Suppressor macrophage (primary cell): ENCODE measurements at regions not wholly inside any gene's neighbourhood (a gene's known extent, or its start where the extent isn't known, plus 50 kb on each side); places are given as distances from the start of the nearest gene placed in this dataset.
"Not testable (repeated sequence)": the region's sequence is repeated elsewhere in the genome, so short reads cannot be mapped to it uniquely, and the experiment has no call there.

Experiments used
- DNase-seq, 4 experiments: peaks; one replicate each; pipeline ENCODE4 v3.0.0-alpha.2; 2020 to 2022

- DNase-seq: no peak
Observed at GRCh38 chr15:96947296-96948229, 617.1 kb downstream of the NR2F2 start.

- DNase-seq: no peak
Observed at GRCh38 chr15:96948981-96949380, 618.5 kb downstream of the NR2F2 start.

DNA sequence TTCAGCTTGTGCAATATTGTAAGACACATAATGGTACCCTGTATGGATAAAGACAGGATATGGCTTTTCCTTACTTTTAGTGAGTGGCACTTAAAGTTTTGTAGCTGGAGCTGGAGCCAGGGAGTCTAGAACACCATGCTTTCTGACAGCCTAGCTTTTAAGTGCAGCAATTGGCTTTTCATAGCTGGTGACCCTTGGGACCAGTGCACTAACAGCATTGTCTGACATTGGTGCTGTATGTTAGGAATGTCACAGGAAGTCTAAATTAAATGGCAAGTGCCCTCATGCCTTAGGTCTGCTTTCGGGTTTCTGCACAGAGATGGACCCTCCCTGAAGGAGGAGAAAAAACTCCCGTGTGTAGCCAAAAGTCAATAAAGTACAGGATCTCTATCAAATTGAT, 628.2 kb downstream of the NR2F2 start:
- no peak for DNase-seq

DNA sequence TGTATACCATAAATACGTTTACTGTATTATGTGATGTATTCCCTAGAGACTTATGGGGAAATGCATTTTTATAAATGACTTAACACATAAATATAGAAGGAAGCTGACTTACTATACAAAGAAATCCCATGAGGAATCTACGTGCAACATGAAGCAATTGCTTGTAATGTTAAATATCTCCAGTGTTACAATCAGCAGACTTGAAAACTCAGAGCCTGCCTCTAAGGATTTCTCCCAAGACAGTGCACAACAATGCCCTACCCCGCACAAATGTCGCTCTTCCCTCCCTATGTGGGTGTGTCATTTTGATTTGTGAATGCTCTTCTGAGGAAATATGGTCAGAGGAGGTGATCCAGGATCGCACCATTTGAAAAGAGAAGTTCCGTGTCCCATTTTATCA, 629.0 kb downstream of the NR2F2 start:
- DNase-seq: no peak

GRCh38 chr15:96960711-96961480, 630.4 kb downstream of the NR2F2 start:
- DNase-seq: no peak

GRCh38 chr15:96966554-96966953, 636.1 kb downstream of the NR2F2 start:
- no peak for DNase-seq

GRCh38 chr15:96969732-96970710, 639.5 kb downstream of the NR2F2 start:
- DNase-seq: no peak

- no peak for DNase-seq
Observed at GRCh38 chr15:96972201-96972600, 641.7 kb downstream of the NR2F2 start.

- no peak for DNase-seq
Observed at GRCh38 chr15:96974761-96975160, 644.3 kb downstream of the NR2F2 start.

GRCh38 chr15:96977886-96978285, 647.4 kb downstream of the NR2F2 start:
- no peak for DNase-seq

- no peak for DNase-seq
Observed at GRCh38 chr15:96978937-96979473, 648.5 kb downstream of the NR2F2 start.

DNA sequence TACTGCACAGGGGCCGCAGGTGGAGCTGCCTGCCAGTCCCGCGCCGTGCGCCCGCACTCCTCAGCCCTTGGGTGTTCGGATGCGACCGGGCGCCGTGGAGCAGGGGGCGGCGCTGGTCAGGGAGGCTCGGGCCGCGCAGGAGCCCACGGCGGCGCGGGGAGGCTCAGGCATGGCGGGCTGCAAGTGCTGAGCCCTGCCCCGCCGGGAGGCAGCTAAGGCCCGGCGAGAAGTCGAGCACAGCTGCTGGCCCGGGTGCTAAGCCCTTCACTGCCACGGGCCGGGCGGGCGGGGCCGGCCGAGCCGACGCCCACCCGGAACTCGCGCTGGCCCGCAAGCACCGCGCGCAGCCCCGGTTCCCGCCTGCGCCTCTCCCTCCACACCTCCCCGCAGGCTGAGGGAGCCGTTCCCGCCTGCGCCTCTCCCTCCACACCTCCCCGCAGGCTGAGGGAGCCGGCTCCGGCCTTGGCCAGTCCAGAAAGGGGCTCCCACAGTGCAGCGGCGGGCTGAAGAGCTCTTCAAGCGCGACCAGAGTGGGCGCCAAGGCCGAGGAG, 653.7 kb downstream of the NR2F2 start:
- not testable (repeated sequence) for DNase-seq

DNA sequence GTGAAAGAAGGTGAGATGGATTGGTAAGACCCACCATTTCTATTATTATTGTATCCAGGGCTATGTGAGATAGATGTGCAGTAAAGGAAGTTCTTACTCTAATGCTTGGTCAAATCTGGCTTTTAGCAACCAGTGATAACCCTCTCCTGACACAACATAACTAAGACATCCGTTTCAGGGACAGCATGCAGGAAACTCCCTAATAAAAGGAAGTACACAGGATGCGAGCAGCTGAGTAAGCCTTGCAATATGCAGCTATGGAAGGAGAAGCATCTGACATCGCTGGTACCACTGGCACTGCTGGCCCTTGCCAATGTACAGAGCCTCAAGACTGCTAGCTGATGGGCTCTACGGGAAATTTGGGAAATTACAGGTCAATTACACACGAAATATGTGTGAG, 662.3 kb downstream of the NR2F2 start:
- no peak for DNase-seq

DNA sequence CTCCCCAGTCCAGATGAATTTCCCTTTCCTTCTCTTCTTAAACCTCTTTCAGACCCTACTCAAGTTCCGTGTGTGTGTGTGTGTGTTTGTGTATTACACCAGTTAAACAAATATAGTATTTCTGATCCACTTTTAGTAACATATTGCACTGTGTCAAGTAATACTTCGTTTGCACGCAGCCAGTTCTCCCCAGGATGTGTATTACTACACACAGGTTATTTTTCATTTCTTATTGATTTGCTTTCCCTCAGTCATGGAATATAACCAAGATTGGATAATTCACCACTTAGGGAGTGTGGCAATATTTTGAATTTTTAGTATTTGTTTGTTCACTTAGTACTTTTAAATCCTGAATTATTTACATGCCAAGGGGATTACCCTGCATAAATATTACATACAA, 667.0 kb downstream of the NR2F2 start:
- no peak for DNase-seq

DNA sequence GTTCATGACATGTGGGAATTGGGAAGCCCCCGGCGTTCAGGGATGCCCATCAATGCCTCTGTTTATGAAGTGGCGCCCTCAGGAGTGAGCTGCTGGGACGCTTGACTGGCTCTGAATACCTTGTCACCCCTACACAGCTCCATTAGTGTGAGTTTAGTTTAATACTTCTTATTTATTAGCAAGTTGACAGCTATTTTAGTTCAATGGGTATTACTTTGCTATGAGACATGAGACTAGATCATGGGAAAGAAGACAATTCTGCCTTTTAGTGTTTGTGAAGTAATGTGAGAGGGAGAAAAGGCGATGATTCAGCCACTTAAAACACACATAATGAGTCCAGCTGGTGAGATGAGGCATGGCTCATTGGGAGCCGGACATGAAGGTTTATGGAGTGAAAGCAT, 678.5 kb downstream of the NR2F2 start:
- no peak for DNase-seq

- DNase-seq: no peak
Observed at GRCh38 chr15:97012986-97013385, 682.5 kb downstream of the NR2F2 start.

- no peak for DNase-seq
Observed at GRCh38 chr15:97013491-97013890, 683.0 kb downstream of the NR2F2 start.

GRCh38 chr15:97014001-97014400, 683.5 kb downstream of the NR2F2 start:
- no peak for DNase-seq

- peak in 2 of 4 experiments; percentile 1 to 3 for DNase-seq
Observed at GRCh38 chr15:97023488-97023844, 693.0 kb downstream of the NR2F2 start.

GRCh38 chr15:97026781-97027180, 696.3 kb downstream of the NR2F2 start:
- no peak for DNase-seq

GRCh38 chr15:97027772-97028171, 697.3 kb downstream of the NR2F2 start:
- DNase-seq: no peak

- no peak for DNase-seq
Observed at GRCh38 chr15:97030251-97030650, 699.8 kb downstream of the NR2F2 start.
